HL-60 (cell line): ENCODE measurements at regions not wholly inside any gene's neighbourhood (a gene's known extent, or its start where the extent isn't known, plus 50 kb on each side); places are given as distances from the start of the nearest gene placed in this dataset.

Experiments
- DNase-seq, 2 experiments: peaks; one replicate each; pipeline ENCODE4 v3.0.0-alpha.2; 2010 to 2020; ENCODE audit warnings: low read depth in 1 of 2, low spot score in 1 of 2
- H3K27ac ChIP-seq: fragments of 250-450 bp; sonication (Bioruptor Pico); replicated peaks from 2 replicates; pipeline ENCODE4 v1.5.1; 2020; ENCODE audit warnings: mild to moderate bottlenecking, moderate library complexity
- H3K27me3 ChIP-seq: fragments of 250-450 bp; sonication (Bioruptor Pico); 2 replicates; pipeline ENCODE4 v1.5.1; 2021; ENCODE audit warnings: mild to moderate bottlenecking, moderate library complexity; ENCODE audit not compliant: insufficient read depth, poor library complexity, severe bottlenecking
- H3K4me3 ChIP-seq: replicated peaks from 2 replicates; pipeline ENCODE4 v1.5.1; 2011; ENCODE audit warnings: mild to moderate bottlenecking, control low read depth, low read length; ENCODE audit not compliant: insufficient read depth
- GABPA ChIP-seq: IDR thresholded peaks from 2 replicates; pipeline ENCODE4 v1.6.1; 2012; ENCODE audit warnings: low read depth
- POLR2AphosphoS5 ChIP-seq: IDR thresholded peaks from 2 replicates; pipeline ENCODE4 v1.6.1; 2012; ENCODE audit warnings: low read depth
- REST ChIP-seq: IDR thresholded peaks from 2 replicates; pipeline ENCODE4 v1.6.1; 2012; ENCODE audit warnings: low read depth; ENCODE audit not compliant: insufficient replicate concordance
- SPI1 ChIP-seq: IDR thresholded peaks from 2 replicates; pipeline ENCODE4 v1.6.1; 2012; ENCODE audit warnings: low read depth, mild to moderate bottlenecking, borderline replicate concordance
- TF ChIP-seq, protein P1 (sequence below): IDR thresholded peaks from one replicate; pipeline ENCODE4 v1.5.1; 2011; ENCODE audit warnings: low read length, control low read depth, inconsistent platforms; ENCODE audit not compliant: insufficient read depth

- no peak for DNase-seq
- H3K27me3 ChIP-seq: no peaks in the 10 kb centered on the region
- no peak overlapping the region for H3K4me3 ChIP-seq
- H3K27ac ChIP-seq: no peak overlapping the region
- TF ChIP-seq REST: no peak
- TF ChIP-seq POLR2AphosphoS5: no peak
These were observed 238.1 kb upstream of the SGO1 start for GRCh38 chr3:20424086-20424485.

DNA sequence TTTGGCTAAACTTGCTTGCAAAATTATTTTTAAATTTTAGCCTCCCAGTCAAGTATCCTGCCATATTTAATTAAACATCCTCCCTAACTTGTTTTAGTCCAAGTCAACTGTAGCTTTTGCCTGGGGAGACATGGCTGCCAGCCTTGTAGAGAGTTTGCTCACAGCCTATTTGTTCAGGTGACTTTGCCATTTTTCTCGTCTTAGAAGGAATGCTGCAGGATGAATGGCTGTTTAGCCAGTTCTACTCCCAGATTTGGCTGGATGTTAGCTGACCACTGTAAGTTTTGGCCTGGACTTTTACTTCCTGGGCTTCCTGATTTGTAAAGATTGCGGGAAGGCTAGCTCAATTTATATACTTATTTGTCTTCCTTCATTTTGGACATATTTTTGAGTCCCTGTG lies 236.4 kb upstream of the SGO1 start:
- no peak for DNase-seq

GRCh38 chr3:20417388-20418108 lies 231.5 kb upstream of the SGO1 start:
- H3K4me3 ChIP-seq: no peak overlapping the region
- DNase-seq: no peak
- no peaks in the 10 kb centered on the region for H3K27me3 ChIP-seq
- TF ChIP-seq REST: no peak
- TF ChIP-seq, protein P1, sequence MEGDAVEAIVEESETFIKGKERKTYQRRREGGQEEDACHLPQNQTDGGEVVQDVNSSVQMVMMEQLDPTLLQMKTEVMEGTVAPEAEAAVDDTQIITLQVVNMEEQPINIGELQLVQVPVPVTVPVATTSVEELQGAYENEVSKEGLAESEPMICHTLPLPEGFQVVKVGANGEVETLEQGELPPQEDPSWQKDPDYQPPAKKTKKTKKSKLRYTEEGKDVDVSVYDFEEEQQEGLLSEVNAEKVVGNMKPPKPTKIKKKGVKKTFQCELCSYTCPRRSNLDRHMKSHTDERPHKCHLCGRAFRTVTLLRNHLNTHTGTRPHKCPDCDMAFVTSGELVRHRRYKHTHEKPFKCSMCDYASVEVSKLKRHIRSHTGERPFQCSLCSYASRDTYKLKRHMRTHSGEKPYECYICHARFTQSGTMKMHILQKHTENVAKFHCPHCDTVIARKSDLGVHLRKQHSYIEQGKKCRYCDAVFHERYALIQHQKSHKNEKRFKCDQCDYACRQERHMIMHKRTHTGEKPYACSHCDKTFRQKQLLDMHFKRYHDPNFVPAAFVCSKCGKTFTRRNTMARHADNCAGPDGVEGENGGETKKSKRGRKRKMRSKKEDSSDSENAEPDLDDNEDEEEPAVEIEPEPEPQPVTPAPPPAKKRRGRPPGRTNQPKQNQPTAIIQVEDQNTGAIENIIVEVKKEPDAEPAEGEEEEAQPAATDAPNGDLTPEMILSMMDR: no peak
- no peak for TF ChIP-seq POLR2AphosphoS5
- no peak for TF ChIP-seq GABPA
- TF ChIP-seq SPI1: no peak
- no peak overlapping the region for H3K27ac ChIP-seq

More for the DNA sequence above, 236.4 kb upstream of the SGO1 start:
- no peak overlapping the region for H3K27ac ChIP-seq
- TF ChIP-seq GABPA (no peak), SPI1 (no peak), REST (no peak), POLR2AphosphoS5 (no peak)
- TF ChIP-seq, protein P1: no peak
- H3K27me3 ChIP-seq: no peaks in the 10 kb centered on the region
- H3K4me3 ChIP-seq: no peak overlapping the region
